SK-N-SH treated with all-trans-retinoic acid at 6 μM for 48 hours (cell line): ENCODE measurements at regions not wholly inside any gene's neighbourhood (a gene's known extent, or its start where the extent isn't known, plus 50 kb on each side); places are given as distances from the start of the nearest gene placed in this dataset.

Source experiments
- ATAC-seq: fragments of 200-7000 bp; cut with Tn5 transposase; 3 replicates; pipeline ENCODE4 v1.9.1; 2020; ENCODE audit warnings: mild to moderate bottlenecking, moderate library complexity
- ARNTL ChIP-seq: fragments of 450-650 bp; formaldehyde crosslinking; IDR thresholded peaks from 2 replicates; pipeline ENCODE4 v1.5.0; 2020; ENCODE audit warnings: low read depth, mild to moderate bottlenecking, moderate library complexity, borderline replicate concordance
- BACH2 ChIP-seq: fragments of 250-450 bp; sonication (Bioruptor Pico); IDR thresholded peaks from 2 replicates; pipeline ENCODE4 v1.9.0; 2021; ENCODE audit warnings: mild to moderate bottlenecking, borderline replicate concordance
- GLIS3 ChIP-seq: fragments of 250-450 bp; sonication (Bioruptor Pico); IDR thresholded peaks from 2 replicates; pipeline ENCODE4 v1.5.0; 2020; ENCODE audit warnings: mild to moderate bottlenecking, moderate library complexity
- OSR1 ChIP-seq: fragments of 250-450 bp; sonication (Bioruptor Pico); IDR thresholded peaks from 2 replicates; pipeline ENCODE4 v1.8.0; 2022; ENCODE audit warnings: moderate library complexity, mild to moderate bottlenecking, inconsistent platforms
- PATZ1 ChIP-seq: fragments of 250-450 bp; sonication (Bioruptor Pico); IDR thresholded peaks from 2 replicates; pipeline ENCODE4 v1.8.0; 2020; ENCODE audit warnings: mild to moderate bottlenecking, moderate library complexity, borderline replicate concordance
- PPARA ChIP-seq: fragments of 250-450 bp; sonication (Bioruptor Pico); IDR thresholded peaks from 2 replicates; pipeline ENCODE4 v1.5.0; 2020; ENCODE audit warnings: mild to moderate bottlenecking, borderline replicate concordance
- RARB ChIP-seq: fragments of 250-450 bp; sonication (Bioruptor Pico); IDR thresholded peaks from 2 replicates; pipeline ENCODE4 v1.8.0; 2021; ENCODE audit warnings: mild to moderate bottlenecking, moderate library complexity
- SNAI2 ChIP-seq: fragments of 250-450 bp; sonication (Bioruptor Pico); IDR thresholded peaks from 2 replicates; pipeline ENCODE4 v1.5.0; 2020; ENCODE audit warnings: mild to moderate bottlenecking, moderate library complexity
- TCF4 ChIP-seq: fragments of 250-450 bp; sonication (Bioruptor Pico); IDR thresholded peaks from 2 replicates; pipeline ENCODE4 v1.8.0; 2021; ENCODE audit warnings: mild to moderate bottlenecking, moderate library complexity, borderline replicate concordance
- TOX ChIP-seq: fragments of 250-450 bp; sonication (Bioruptor Pico); IDR thresholded peaks from 2 replicates; pipeline ENCODE4 v1.8.0; 2021; ENCODE audit warnings: mild to moderate bottlenecking, moderate library complexity, borderline replicate concordance
- ZC3H10 ChIP-seq: fragments of 250-450 bp; sonication (Bioruptor Pico); IDR thresholded peaks from 2 replicates; pipeline ENCODE4 v1.5.1; 2021; ENCODE audit warnings: mild to moderate bottlenecking, moderate library complexity
- ZFP3 ChIP-seq: fragments of 250-450 bp; sonication (Bioruptor Pico); IDR thresholded peaks from 2 replicates; pipeline ENCODE4 v1.5.0; 2020; ENCODE audit warnings: mild to moderate bottlenecking, moderate library complexity
- ZNF565 ChIP-seq: fragments of 450-650 bp; formaldehyde crosslinking; conservative IDR thresholded peaks from 2 replicates; pipeline ENCODE4 v1.5.0; 2020; ENCODE audit warnings: low read depth, mild to moderate bottlenecking, moderate library complexity
- ZNF70 ChIP-seq: fragments of 450-650 bp; formaldehyde crosslinking; IDR thresholded peaks from 2 replicates; pipeline ENCODE4 v1.5.0; 2020; ENCODE audit warnings: mild to moderate bottlenecking, moderate library complexity
- ZNF8 ChIP-seq: fragments of 450-650 bp; formaldehyde crosslinking; IDR thresholded peaks from 2 replicates; pipeline ENCODE4 v1.5.0; 2020; ENCODE audit warnings: mild to moderate bottlenecking, moderate library complexity
- TF ChIP-seq, protein P1 (sequence below): fragments of 250-450 bp; sonication (Bioruptor Pico); IDR thresholded peaks from 2 replicates; pipeline ENCODE4 v1.8.0; 2021; ENCODE audit warnings: low read depth, mild to moderate bottlenecking, moderate library complexity, borderline replicate concordance
- TF ChIP-seq, protein P2 (sequence below): fragments of 250-450 bp; sonication (Bioruptor Pico); IDR thresholded peaks from 2 replicates; pipeline ENCODE4 v1.5.1; 2021; ENCODE audit warnings: mild to moderate bottlenecking, moderate library complexity
- TF ChIP-seq, protein P3 (sequence below): fragments of 250-450 bp; sonication (Bioruptor Pico); IDR thresholded peaks from 2 replicates; pipeline ENCODE4 v1.5.0; 2020; ENCODE audit warnings: mild to moderate bottlenecking, moderate library complexity
- TF ChIP-seq, protein P4 (sequence below): fragments of 250-450 bp; sonication (Bioruptor Pico); IDR thresholded peaks from 2 replicates; pipeline ENCODE4 v1.5.1; 2020; ENCODE audit warnings: low read depth, mild to moderate bottlenecking, moderate library complexity

- no peak for TF ChIP-seq ZNF70
- TF ChIP-seq, protein P1, sequence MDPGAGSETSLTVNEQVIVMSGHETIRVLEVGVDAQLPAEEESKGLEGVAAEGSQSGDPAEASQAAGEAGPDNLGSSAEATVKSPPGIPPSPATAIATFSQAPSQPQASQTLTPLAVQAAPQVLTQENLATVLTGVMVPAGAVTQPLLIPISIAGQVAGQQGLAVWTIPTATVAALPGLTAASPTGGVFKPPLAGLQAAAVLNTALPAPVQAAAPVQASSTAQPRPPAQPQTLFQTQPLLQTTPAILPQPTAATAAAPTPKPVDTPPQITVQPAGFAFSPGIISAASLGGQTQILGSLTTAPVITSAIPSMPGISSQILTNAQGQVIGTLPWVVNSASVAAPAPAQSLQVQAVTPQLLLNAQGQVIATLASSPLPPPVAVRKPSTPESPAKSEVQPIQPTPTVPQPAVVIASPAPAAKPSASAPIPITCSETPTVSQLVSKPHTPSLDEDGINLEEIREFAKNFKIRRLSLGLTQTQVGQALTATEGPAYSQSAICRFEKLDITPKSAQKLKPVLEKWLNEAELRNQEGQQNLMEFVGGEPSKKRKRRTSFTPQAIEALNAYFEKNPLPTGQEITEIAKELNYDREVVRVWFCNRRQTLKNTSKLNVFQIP (CRISPR knock-in tag): no peak
- TF ChIP-seq, protein P2, sequence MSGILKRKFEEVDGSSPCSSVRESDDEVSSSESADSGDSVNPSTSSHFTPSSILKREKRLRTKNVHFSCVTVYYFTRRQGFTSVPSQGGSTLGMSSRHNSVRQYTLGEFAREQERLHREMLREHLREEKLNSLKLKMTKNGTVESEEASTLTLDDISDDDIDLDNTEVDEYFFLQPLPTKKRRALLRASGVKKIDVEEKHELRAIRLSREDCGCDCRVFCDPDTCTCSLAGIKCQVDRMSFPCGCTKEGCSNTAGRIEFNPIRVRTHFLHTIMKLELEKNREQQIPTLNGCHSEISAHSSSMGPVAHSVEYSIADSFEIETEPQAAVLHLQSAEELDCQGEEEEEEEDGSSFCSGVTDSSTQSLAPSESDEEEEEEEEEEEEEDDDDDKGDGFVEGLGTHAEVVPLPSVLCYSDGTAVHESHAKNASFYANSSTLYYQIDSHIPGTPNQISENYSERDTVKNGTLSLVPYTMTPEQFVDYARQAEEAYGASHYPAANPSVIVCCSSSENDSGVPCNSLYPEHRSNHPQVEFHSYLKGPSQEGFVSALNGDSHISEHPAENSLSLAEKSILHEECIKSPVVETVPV (CRISPR knock-in tag): no peak
- no peak for TF ChIP-seq RARB (CRISPR knock-in tag)
- no peak for TF ChIP-seq ZFP3 (CRISPR knock-in tag)
- no peak for TF ChIP-seq ZNF565 (CRISPR knock-in tag)
- no peak for TF ChIP-seq ZNF8 (CRISPR knock-in tag)
- TF ChIP-seq ARNTL: no peak
- no peak for TF ChIP-seq SNAI2
- TF ChIP-seq PATZ1 (CRISPR knock-in tag): no peak
- no peak for TF ChIP-seq OSR1
- no peak for TF ChIP-seq TOX (CRISPR knock-in tag)
- TF ChIP-seq GLIS3 (CRISPR knock-in tag): no peak
- TF ChIP-seq, protein P3, sequence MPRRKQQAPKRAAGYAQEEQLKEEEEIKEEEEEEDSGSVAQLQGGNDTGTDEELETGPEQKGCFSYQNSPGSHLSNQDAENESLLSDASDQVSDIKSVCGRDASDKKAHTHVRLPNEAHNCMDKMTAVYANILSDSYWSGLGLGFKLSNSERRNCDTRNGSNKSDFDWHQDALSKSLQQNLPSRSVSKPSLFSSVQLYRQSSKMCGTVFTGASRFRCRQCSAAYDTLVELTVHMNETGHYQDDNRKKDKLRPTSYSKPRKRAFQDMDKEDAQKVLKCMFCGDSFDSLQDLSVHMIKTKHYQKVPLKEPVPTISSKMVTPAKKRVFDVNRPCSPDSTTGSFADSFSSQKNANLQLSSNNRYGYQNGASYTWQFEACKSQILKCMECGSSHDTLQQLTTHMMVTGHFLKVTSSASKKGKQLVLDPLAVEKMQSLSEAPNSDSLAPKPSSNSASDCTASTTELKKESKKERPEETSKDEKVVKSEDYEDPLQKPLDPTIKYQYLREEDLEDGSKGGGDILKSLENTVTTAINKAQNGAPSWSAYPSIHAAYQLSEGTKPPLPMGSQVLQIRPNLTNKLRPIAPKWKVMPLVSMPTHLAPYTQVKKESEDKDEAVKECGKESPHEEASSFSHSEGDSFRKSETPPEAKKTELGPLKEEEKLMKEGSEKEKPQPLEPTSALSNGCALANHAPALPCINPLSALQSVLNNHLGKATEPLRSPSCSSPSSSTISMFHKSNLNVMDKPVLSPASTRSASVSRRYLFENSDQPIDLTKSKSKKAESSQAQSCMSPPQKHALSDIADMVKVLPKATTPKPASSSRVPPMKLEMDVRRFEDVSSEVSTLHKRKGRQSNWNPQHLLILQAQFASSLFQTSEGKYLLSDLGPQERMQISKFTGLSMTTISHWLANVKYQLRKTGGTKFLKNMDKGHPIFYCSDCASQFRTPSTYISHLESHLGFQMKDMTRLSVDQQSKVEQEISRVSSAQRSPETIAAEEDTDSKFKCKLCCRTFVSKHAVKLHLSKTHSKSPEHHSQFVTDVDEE (CRISPR knock-in tag): no peak
- TF ChIP-seq PPARA (CRISPR knock-in tag): no peak
- no peak for TF ChIP-seq BACH2 (CRISPR knock-in tag)
- TF ChIP-seq TCF4: no peak
- no peak for ATAC-seq
These were observed 61.5 kb downstream of the HES1 start for GRCh38 chr3:194197396-194197960.

DNA sequence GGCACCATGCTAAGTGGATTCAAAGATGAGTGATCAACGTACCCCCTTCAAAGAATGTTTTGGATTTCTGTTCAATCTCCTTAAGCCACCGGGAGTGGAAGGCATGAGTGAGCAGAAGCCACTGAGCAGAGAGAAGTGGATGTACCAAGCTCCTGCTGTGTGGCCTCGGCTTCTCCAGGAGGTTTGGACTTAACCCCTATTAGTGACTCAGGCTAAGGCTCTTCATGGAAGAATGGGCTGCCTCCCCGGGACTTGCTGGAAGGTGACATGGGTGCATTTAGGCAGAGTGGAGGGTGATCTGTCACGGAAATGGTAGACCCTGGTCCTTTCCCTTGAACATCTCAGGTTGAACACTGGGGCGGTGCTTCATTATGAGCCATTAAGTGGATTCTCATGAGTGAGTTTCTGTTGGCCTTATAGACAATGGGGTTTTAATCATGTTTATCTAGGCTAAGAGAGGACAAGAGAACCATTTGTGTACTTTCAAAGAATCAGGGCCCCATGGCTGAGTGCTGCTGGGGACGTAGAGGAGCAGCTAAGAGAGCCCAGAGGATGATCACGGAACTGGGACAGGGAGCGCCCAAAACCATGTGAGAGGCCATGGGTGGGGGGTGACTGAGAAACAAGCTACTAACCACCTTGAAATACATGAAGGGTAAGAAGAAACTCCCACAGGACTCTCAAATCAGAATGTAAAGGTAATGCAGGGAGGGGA lies 62.2 kb downstream of the HES1 start:
- ATAC-seq: no peak
- TF ChIP-seq SNAI2 (no peak), TCF4 (no peak), ZC3H10 (CRISPR knock-in tag) (no peak), GLIS3 (CRISPR knock-in tag) (no peak), PATZ1 (CRISPR knock-in tag) (no peak)
- TF ChIP-seq, protein P2 (CRISPR knock-in tag): no peak
- TF ChIP-seq, protein P3 (CRISPR knock-in tag): no peak
- TF ChIP-seq, protein P4, sequence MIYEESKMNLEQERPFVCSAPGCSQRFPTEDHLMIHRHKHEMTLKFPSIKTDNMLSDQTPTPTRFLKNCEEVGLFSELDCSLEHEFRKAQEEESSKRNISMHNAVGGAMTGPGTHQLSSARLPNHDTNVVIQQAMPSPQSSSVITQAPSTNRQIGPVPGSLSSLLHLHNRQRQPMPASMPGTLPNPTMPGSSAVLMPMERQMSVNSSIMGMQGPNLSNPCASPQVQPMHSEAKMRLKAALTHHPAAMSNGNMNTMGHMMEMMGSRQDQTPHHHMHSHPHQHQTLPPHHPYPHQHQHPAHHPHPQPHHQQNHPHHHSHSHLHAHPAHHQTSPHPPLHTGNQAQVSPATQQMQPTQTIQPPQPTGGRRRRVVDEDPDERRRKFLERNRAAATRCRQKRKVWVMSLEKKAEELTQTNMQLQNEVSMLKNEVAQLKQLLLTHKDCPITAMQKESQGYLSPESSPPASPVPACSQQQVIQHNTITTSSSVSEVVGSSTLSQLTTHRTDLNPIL (CRISPR knock-in tag): no peak
- TF ChIP-seq, protein P1 (CRISPR knock-in tag): no peak
